NCI-H345 (cell line): ENCODE measurements at regions not wholly inside any gene's neighbourhood (a gene's known extent, or its start where the extent isn't known, plus 50 kb on each side); places are given as distances from the start of the nearest gene placed in this dataset.

Experiments used
- DNase-seq: peaks from one replicate; lab custom pipeline; 2025; lab: John Stamatoyannopoulos, UW

- DNase-seq = no peak
Measured at GRCh38 chr11:12315024-12315423, 62.3 kb upstream of the PARVA start.

DNA sequence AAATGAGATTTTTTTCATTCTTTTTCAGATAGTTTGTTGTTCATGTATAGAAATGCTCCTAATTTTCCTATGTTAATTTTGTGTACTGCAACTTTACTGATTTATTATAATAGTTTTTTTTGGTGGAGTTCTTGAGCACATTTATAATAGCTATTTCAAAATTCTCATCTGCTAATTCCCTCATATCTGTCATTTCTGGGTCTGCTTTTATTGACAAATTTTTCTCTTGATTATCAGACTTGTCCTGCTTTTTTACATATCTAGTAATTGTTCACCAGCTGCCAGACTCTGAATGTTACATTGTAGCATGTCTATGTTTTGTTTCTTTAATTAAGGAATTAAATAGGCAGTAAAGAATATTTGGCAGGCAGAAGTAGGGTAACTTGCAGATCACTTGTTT is 60.9 kb upstream of the PARVA start:
- DNase-seq = no peak

- peak; percentile 91 for DNase-seq
Measured at GRCh38 chr11:12318791-12319438, 58.5 kb upstream of the PARVA start.

DNA sequence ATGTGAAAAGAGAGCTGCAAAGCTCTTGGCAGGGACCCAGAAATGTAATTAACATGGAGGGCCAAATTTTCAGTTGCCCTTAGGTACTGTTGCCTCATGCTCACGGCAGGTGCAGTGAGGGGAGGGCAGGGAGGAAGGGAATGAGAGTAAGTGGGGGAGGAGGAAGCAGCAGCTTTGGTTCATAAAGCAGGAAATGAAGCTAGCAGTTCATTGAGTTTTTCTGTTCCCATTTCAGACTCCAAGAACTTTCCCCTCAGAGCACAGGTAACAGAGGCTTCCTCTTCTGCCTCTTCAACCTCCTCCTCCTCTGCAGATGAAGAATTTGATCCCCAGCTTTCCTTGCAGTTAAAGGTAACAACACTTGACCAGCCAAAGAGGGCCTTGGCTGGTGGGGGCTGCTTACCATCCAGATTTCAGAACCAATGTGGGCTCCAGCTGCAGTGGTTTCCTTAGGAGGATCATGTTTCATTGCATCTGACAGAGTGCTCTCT is 57.9 kb upstream of the PARVA start:
- peak; percentile 96 for DNase-seq

DNA sequence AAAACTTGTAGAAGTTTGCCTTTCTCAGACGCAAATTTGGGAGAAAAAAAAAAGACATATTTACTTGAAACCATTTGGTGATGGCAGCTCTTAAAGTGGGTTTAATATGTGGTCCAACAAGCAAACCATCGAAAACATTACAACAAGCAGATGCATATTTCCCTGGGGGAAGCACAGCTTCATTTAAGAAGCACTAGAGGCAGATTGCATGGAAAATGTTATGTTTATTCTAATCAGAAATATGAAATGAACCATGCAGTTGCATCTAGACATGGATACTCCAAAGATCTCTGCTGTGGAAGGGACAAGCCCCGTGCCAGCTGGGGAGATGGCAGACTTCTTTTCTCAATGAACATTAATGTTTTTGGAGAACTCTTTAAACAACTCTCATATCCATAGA is 57.4 kb upstream of the PARVA start:
- DNase-seq = no peak

GRCh38 chr11:12321217-12321937 is 56.0 kb upstream of the PARVA start:
- no peak for DNase-seq

- DNase-seq = no peak
Measured at GRCh38 chr11:12324585-12324984, 52.8 kb upstream of the PARVA start.
